Lower lobe of right lung (tissue), 2 donors: ENCODE measurements at regions not wholly inside any gene's neighbourhood (a gene's known extent, or its start where the extent isn't known, plus 50 kb on each side); places are given as distances from the start of the nearest gene placed in this dataset.
A peak's percentile ranks its signal among the peaks of the same experiment; 100 is the strongest.

Experiments
- ATAC-seq, 2 donors: fragments of 200-7000 bp; cut with Tn5 transposase; one replicate each; pipeline ENCODE4 v1.9.1; 2020 to 2022; ENCODE audit warnings: mild to moderate bottlenecking in 2 of 2, moderate library complexity in 2 of 2
- DNase-seq: peaks from one replicate; pipeline ENCODE4 v3.0.0-alpha.2; 2020
- H3K27ac ChIP-seq: fragments of 200-600 bp; one replicate; pipeline ENCODE4 v1.8.0; 2022
- H3K27me3 ChIP-seq: fragments of 200-600 bp; one replicate; pipeline ENCODE4 v1.8.0; 2022; ENCODE audit warnings: low read depth
- H3K36me3 ChIP-seq: fragments of 200-600 bp; one replicate; pipeline ENCODE4 v1.8.0; 2022; ENCODE audit warnings: mild to moderate bottlenecking
- H3K4me1 ChIP-seq: fragments of 200-600 bp; one replicate; pipeline ENCODE4 v1.8.0; 2022
- H3K4me3 ChIP-seq: fragments of 200-600 bp; one replicate; pipeline ENCODE4 v1.8.0; 2022; ENCODE audit warnings: mild to moderate bottlenecking
- H3K9me3 ChIP-seq: fragments of 200-600 bp; one replicate; pipeline ENCODE4 v1.8.0; 2022
- intact Hi-C: fragments of 100-400 bp; cut with DNase I; formaldehyde crosslinking; loops from one replicate; pipeline ENCODE4 v1.11.0; 2022
- TF ChIP-seq, protein P1 (sequence below): fragments of 200-600 bp; IDR thresholded peaks from one replicate; pipeline ENCODE4 v1.8.0; 2022; ENCODE audit warnings: antibody characterized with exemption, mild to moderate bottlenecking
- donor health status: DM: no; HTN: yes; CAD: no; lungs with severe emphysema.

DNA sequence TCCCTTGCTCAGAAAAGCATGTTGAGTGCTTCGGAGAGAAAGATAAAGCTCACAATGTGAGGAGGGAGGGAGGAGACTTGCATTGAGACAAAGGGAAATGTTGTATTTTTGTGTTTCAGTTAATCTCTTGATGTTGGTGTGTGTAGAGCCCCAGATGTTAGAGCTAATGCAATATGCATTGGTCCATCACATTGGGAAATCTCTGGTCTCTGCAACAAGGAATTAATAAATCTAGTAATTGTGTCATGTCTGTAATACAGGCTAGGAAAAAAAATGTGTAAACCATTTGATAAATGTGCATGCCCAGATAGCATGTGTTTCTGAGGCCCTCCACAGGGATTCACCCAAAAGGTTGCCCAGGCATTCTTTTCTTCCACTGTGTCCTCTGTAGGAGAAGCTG lies 230.4 kb upstream of the KCNH8 start:
- Histone ChIP-seq H3K36me3 (no peaks in the 10 kb centered on the region), H3K4me1 (no peaks in the 10 kb centered on the region), H3K4me3 (no peak overlapping the region), H3K9me3 (no peaks in the 10 kb centered on the region), H3K27me3 (no peaks in the 10 kb centered on the region), H3K27ac (no peak overlapping the region)
- ATAC-seq: no peak
- TF ChIP-seq, protein P1, sequence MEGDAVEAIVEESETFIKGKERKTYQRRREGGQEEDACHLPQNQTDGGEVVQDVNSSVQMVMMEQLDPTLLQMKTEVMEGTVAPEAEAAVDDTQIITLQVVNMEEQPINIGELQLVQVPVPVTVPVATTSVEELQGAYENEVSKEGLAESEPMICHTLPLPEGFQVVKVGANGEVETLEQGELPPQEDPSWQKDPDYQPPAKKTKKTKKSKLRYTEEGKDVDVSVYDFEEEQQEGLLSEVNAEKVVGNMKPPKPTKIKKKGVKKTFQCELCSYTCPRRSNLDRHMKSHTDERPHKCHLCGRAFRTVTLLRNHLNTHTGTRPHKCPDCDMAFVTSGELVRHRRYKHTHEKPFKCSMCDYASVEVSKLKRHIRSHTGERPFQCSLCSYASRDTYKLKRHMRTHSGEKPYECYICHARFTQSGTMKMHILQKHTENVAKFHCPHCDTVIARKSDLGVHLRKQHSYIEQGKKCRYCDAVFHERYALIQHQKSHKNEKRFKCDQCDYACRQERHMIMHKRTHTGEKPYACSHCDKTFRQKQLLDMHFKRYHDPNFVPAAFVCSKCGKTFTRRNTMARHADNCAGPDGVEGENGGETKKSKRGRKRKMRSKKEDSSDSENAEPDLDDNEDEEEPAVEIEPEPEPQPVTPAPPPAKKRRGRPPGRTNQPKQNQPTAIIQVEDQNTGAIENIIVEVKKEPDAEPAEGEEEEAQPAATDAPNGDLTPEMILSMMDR: no peak
- intact Hi-C loops: no loop called here
- no peak for DNase-seq

DNA sequence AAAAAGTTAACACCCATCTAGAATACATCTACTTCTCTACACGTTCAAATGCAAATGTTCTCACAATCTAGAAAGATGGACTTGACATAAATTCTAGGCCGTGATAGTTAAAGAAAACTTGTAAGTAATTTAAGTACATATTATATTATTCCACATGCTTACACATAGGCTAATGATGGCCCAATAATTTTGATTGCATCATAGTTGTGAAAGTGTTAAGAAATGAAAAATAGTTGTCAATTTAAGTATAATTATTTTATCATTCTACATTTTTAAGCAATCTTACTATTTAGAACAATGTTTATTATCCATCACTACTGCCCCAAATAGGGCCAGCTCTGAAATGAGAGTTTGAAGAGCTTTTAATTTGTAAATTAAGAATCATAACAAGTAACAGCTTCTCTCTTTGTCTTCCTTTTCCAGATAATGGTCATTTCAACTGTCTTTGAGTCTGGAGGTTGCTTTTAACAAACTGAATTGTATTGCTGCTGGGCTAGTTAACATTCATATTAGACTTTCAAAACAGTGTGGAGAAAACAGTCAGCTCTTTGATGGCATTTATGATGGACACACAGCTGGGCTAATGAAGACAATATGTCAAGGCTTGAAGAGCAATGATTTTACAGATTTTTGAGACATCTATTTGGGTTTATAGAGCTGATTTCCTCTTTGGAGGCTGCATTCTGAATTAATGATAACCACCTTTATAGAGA lies 246.1 kb upstream of the KCNH8 start:
- TF ChIP-seq, protein P1: no peak
- DNase-seq: no peak
- H3K9me3 ChIP-seq: no peaks in the 10 kb centered on the region
- no peak for ATAC-seq
- H3K36me3 ChIP-seq: no peaks in the 10 kb centered on the region
- H3K27me3 ChIP-seq: no peaks in the 10 kb centered on the region
- H3K27ac ChIP-seq: no peak overlapping the region
- intact Hi-C loops: no loop called here
- H3K4me1 ChIP-seq: no peaks in the 10 kb centered on the region
- H3K4me3 ChIP-seq: no peak overlapping the region

DNA sequence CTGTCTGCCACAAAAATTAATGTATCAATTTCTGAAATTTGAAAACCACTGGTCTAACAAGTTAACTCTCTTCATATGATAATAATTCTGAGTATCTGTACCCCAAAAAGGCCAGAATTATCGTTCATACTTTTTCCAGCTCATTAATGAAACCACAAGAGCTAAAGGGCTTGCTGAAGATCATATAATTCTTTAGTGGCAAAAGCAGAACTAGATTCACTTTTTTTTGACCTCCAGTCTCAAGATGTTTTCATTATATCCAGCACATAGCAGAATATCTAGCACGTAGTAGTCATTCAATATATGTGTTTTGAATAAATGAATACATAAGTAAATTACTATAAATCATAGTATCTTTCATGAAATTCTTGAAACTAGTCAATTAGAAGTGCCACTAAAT lies 246.7 kb upstream of the KCNH8 start:
- Histone ChIP-seq H3K27me3 (no peaks in the 10 kb centered on the region), H3K9me3 (no peaks in the 10 kb centered on the region), H3K4me1 (no peaks in the 10 kb centered on the region), H3K27ac (no peak overlapping the region), H3K4me3 (no peak overlapping the region), H3K36me3 (no peaks in the 10 kb centered on the region)
- TF ChIP-seq, protein P1: no peak
- DNase-seq (no peak), ATAC-seq (no peak)
- intact Hi-C loops: no loop called here

DNA sequence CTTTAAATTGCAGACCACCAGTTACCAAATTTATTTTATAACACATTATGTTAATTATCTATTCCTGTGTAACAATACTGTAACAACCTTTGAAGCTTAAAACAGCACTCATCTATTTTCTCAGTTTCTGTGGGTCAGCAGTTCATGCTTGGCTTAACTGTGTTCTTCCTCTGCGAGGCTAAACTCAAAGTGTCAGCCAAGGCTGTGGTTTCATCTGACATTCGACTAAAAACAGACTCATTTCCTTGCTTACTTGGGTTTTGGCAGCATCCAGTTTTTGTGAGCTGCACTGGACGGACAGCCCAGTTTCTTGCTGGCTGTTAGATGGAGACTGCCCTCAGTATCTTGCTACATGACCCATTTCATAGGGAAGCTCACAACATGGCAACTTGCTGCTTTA lies 247.3 kb upstream of the KCNH8 start:
- H3K4me3 ChIP-seq: no peak overlapping the region
- TF ChIP-seq, protein P1: no peak
- H3K36me3 ChIP-seq: no peaks in the 10 kb centered on the region
- no peaks in the 10 kb centered on the region for H3K9me3 ChIP-seq
- no peaks in the 10 kb centered on the region for H3K4me1 ChIP-seq
- no peaks in the 10 kb centered on the region for H3K27me3 ChIP-seq
- H3K27ac ChIP-seq: no peak overlapping the region
- peak in 1 of 2 donors; percentile 27 for ATAC-seq
- intact Hi-C loops: no loop called here
- DNase-seq: no peak

DNA sequence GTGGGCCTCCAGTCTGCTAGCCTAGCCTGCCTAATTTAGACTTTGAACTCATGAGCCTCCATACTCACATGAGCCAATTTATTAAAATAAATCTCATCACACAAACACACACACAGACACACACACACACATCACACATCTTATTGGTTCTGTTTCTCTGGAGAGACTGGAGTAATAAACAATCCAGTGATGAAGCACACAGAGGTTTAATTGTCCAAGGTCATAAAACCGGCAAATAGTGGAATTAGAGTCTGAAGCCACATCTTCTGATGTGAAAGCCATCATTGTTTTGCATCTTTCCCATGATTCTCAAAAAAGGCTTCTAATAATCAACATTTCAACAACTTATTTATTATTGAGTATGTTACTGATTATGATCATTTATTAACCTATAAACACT lies 249.4 kb upstream of the KCNH8 start:
- H3K27ac ChIP-seq: no peak overlapping the region
- intact Hi-C loops: no loop called here

More for the DNA sequence above, 249.4 kb upstream of the KCNH8 start:
- Histone ChIP-seq H3K4me3 (no peak overlapping the region), H3K9me3 (no peaks in the 10 kb centered on the region), H3K27me3 (no peaks in the 10 kb centered on the region), H3K4me1 (no peaks in the 10 kb centered on the region), H3K36me3 (no peaks in the 10 kb centered on the region)
- TF ChIP-seq, protein P1: no peak
- ATAC-seq (no peak), DNase-seq (no peak)
